ENCODE measurements at regions not wholly inside any gene's neighbourhood (a gene's known extent, or its start where the extent isn't known, plus 50 kb on each side); places are given as distances from the start of the nearest gene placed in this dataset.

- TF ChIP-seq CTCF (IDR thresholded peaks at IDR 0.05) = no peak
- TF ChIP-seq POLR2A (IDR thresholded peaks at IDR 0.05) = no peak
Observed at GRCh38 chr9:129456549-129457324, 164.2 kb downstream of the C9orf50 start.

All from heart left ventricle (tissue), 13 donors.